OCI-LY7 (cell line): ENCODE measurements at regions not wholly inside any gene's neighbourhood (a gene's known extent, or its start where the extent isn't known, plus 50 kb on each side); places are given as distances from the start of the nearest gene placed in this dataset.

Source experiments
- EZH2phosphoT487 ChIP-seq: fragments of 200-600 bp; sonication (generic); IDR thresholded peaks from 2 replicates; pipeline ENCODE4 v1.6.1; 2018; ENCODE audit warnings: low read depth, borderline replicate concordance, mild to moderate bottlenecking, mixed run types, antibody characterized with exemption, low read length, moderate library complexity, mixed read lengths
- TF ChIP-seq, protein P1 (sequence below): fragments of 200-600 bp; sonication (generic); conservative IDR thresholded peaks from 2 replicates; pipeline ENCODE4 v1.5.1; 2014; ENCODE audit warnings: mild to moderate bottlenecking, antibody characterized with exemption, low read length, moderate library complexity, mixed read lengths

DNA sequence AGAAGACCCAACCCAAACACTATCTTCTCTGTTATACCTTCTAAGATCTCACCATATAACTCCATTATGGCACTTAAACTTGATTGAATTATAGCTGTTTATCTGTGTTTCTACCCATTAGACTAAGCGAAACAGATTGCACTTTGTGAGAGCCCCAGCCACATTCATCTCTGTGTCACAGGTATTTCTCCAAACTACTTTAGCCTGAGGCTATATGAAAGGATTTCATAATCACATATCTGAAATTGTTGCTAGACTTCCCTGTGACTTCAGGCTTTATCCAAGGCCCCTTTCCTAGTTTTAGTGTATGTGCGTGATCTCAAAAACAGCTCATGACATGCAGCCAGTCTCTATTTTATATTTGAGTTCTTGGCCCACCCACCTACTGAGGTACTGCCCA, 745.0 kb upstream of the ACVR2A start:
- TF ChIP-seq, protein P1, sequence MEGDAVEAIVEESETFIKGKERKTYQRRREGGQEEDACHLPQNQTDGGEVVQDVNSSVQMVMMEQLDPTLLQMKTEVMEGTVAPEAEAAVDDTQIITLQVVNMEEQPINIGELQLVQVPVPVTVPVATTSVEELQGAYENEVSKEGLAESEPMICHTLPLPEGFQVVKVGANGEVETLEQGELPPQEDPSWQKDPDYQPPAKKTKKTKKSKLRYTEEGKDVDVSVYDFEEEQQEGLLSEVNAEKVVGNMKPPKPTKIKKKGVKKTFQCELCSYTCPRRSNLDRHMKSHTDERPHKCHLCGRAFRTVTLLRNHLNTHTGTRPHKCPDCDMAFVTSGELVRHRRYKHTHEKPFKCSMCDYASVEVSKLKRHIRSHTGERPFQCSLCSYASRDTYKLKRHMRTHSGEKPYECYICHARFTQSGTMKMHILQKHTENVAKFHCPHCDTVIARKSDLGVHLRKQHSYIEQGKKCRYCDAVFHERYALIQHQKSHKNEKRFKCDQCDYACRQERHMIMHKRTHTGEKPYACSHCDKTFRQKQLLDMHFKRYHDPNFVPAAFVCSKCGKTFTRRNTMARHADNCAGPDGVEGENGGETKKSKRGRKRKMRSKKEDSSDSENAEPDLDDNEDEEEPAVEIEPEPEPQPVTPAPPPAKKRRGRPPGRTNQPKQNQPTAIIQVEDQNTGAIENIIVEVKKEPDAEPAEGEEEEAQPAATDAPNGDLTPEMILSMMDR, result no peak
- no peak for TF ChIP-seq EZH2phosphoT487
